MM.1S (cell line): ENCODE measurements at regions not wholly inside any gene's neighbourhood (a gene's known extent, or its start where the extent isn't known, plus 50 kb on each side); places are given as distances from the start of the nearest gene placed in this dataset.

ENCODE experiments used
- DNase-seq: peaks from one replicate; pipeline ENCODE4 v3.0.0-alpha.2; 2015
- H2AFZ ChIP-seq: fragments of 300-600 bp; sonication (generic); 2 replicates; pipeline ENCODE4 v1.6.0; 2016; ENCODE audit warnings: antibody characterized with exemption, low read length
- H3F3A ChIP-seq: fragments of 300-600 bp; sonication (generic); 2 replicates; pipeline ENCODE4 v1.6.1; 2016; ENCODE audit warnings: mild to moderate bottlenecking, antibody characterized with exemption, low read length, moderate library complexity, mixed read lengths; ENCODE audit not compliant: insufficient read depth
- H3K27ac ChIP-seq: fragments of 300-600 bp; sonication (generic); 2 replicates; pipeline ENCODE4 v1.5.1; 2016; ENCODE audit warnings: mild to moderate bottlenecking, low read length
- H3K27me3 ChIP-seq: fragments of 300-600 bp; sonication (generic); replicated peaks from 2 replicates; pipeline ENCODE4 v1.6.0; 2016; ENCODE audit warnings: low read length; ENCODE audit not compliant: insufficient read depth
- H3K36me3 ChIP-seq: fragments of 300-600 bp; sonication (generic); replicated peaks from 2 replicates; pipeline ENCODE4 v1.6.1; 2016; ENCODE audit warnings: mild to moderate bottlenecking, low read length, mixed read lengths; ENCODE audit not compliant: insufficient read depth
- H3K4me1 ChIP-seq: fragments of 300-600 bp; sonication (generic); 2 replicates; pipeline ENCODE4 v1.6.1; 2016; ENCODE audit warnings: low read length, mixed read lengths
- H3K4me2 ChIP-seq: fragments of 300-600 bp; sonication (generic); 2 replicates; pipeline ENCODE4 v1.6.0; 2016; ENCODE audit warnings: low read depth, low read length
- H3K4me3 ChIP-seq: fragments of 300-600 bp; sonication (generic); 2 replicates; pipeline ENCODE4 v1.5.1; 2016; ENCODE audit warnings: low read length, mixed read lengths
- H3K79me2 ChIP-seq: fragments of 300-600 bp; sonication (generic); 2 replicates; pipeline ENCODE4 v1.6.1; 2016; ENCODE audit warnings: mixed run types, low read length, mixed read lengths
- H3K9ac ChIP-seq: fragments of 300-600 bp; sonication (generic); 2 replicates; pipeline ENCODE4 v1.6.1; 2016; ENCODE audit warnings: low read length, mixed read lengths
- H3K9me2 ChIP-seq: fragments of 300-600 bp; sonication (generic); replicated peaks from 2 replicates; pipeline ENCODE4 v1.6.1; 2016; ENCODE audit warnings: mild to moderate bottlenecking, low read length, mixed read lengths; ENCODE audit not compliant: insufficient read depth
- H3K9me3 ChIP-seq: fragments of 300-600 bp; sonication (generic); replicated peaks from 2 replicates; pipeline ENCODE4 v1.6.1; 2016; ENCODE audit warnings: mild to moderate bottlenecking, low read length, mixed read lengths; ENCODE audit not compliant: insufficient read depth
- H4K20me1 ChIP-seq: fragments of 300-600 bp; sonication (generic); 2 replicates; pipeline ENCODE4 v1.6.1; 2016; ENCODE audit warnings: mild to moderate bottlenecking, low read length, moderate library complexity, mixed read lengths; ENCODE audit not compliant: insufficient read depth
- CTCF ChIP-seq: fragments of 300-600 bp; sonication (generic); IDR thresholded peaks from 2 replicates; pipeline ENCODE4 v1.5.1; 2016; ENCODE audit warnings: antibody characterized with exemption, low read length, mixed read lengths
- EZH2 ChIP-seq: fragments of 300-600 bp; sonication (generic); optimal IDR thresholded peaks from 2 replicates; pipeline ENCODE3; 2017; ENCODE audit warnings: low read depth, mild to moderate bottlenecking, antibody characterized with exemption, low read length, mixed read lengths
- EZH2phosphoT487 ChIP-seq: fragments of 300-600 bp; sonication (generic); IDR thresholded peaks from 2 replicates; pipeline ENCODE4 v1.6.1; 2018; ENCODE audit warnings: antibody characterized with exemption, low read length

GRCh38 chr5:161042443-161042842 is 190.4 kb upstream of the ATP10B start:
- no peaks in the 10 kb centered on the region for H3K36me3 ChIP-seq
- no peaks in the 10 kb centered on the region for H3K79me2 ChIP-seq
- H3K4me3 ChIP-seq, result no peak overlapping the region
- H3K9ac ChIP-seq, result no peak overlapping the region
- no peaks in the 10 kb centered on the region for H3K9me3 ChIP-seq
- no peak overlapping the region for H3K27ac ChIP-seq
- no peaks in the 10 kb centered on the region for H3K27me3 ChIP-seq
- no peaks in the 10 kb centered on the region for H3K4me1 ChIP-seq
- H3F3A ChIP-seq, result no peaks in the 10 kb centered on the region
- DNase-seq, result no peak
- no peak overlapping the region for H3K4me2 ChIP-seq
- no peak overlapping the region for H2AFZ ChIP-seq
- H3K9me2 ChIP-seq, result no peaks in the 10 kb centered on the region
- TF ChIP-seq EZH2, result no peak
- no peak for TF ChIP-seq CTCF
- TF ChIP-seq EZH2phosphoT487, result no peak
- H4K20me1 ChIP-seq, result no peaks in the 10 kb centered on the region

- Histone ChIP-seq H3F3A (no peaks in the 10 kb centered on the region), H3K79me2 (no peaks in the 10 kb centered on the region), H2AFZ (no peak overlapping the region), H3K4me1 (no peaks in the 10 kb centered on the region), H4K20me1 (no peaks in the 10 kb centered on the region), H3K4me3 (no peak overlapping the region), H3K36me3 (no peaks in the 10 kb centered on the region), H3K9me3 (no peaks in the 10 kb centered on the region), H3K9ac (no peak overlapping the region), H3K9me2 (no peaks in the 10 kb centered on the region), H3K27me3 (no peaks in the 10 kb centered on the region), H3K4me2 (no peak overlapping the region), H3K27ac (no peak overlapping the region)
- no peak for TF ChIP-seq EZH2
- TF ChIP-seq EZH2phosphoT487, result no peak
- TF ChIP-seq CTCF, result no peak
- DNase-seq, result no peak
Measured at GRCh38 chr5:161040818-161041217, 188.8 kb upstream of the ATP10B start.

- Histone ChIP-seq H3K36me3 (no peaks in the 10 kb centered on the region), H3K9me3 (no peaks in the 10 kb centered on the region), H3K4me1 (no peaks in the 10 kb centered on the region), H4K20me1 (no peaks in the 10 kb centered on the region), H3K4me2 (no peak overlapping the region), H3K27ac (no peak overlapping the region), H3K27me3 (no peaks in the 10 kb centered on the region), H3K4me3 (no peak overlapping the region), H3K9ac (no peak overlapping the region), H3K9me2 (no peaks in the 10 kb centered on the region), H2AFZ (no peak overlapping the region), H3K79me2 (no peaks in the 10 kb centered on the region), H3F3A (no peaks in the 10 kb centered on the region)
- TF ChIP-seq EZH2phosphoT487 (no peak), CTCF (no peak), EZH2 (no peak)
- DNase-seq, result no peak
Measured at GRCh38 chr5:161036296-161036695, 184.3 kb upstream of the ATP10B start.

- Histone ChIP-seq H4K20me1 (no peaks in the 10 kb centered on the region), H3K4me1 (no peaks in the 10 kb centered on the region), H3K9me2 (no peaks in the 10 kb centered on the region), H3K9me3 (no peaks in the 10 kb centered on the region), H3F3A (no peaks in the 10 kb centered on the region), H3K27ac (no peak overlapping the region), H3K36me3 (no peaks in the 10 kb centered on the region), H3K4me2 (no peak overlapping the region), H2AFZ (no peak overlapping the region), H3K4me3 (no peak overlapping the region), H3K9ac (no peak overlapping the region), H3K27me3 (no peaks in the 10 kb centered on the region), H3K79me2 (no peaks in the 10 kb centered on the region)
- TF ChIP-seq EZH2phosphoT487 (no peak), CTCF (no peak)
- no peak for DNase-seq
Measured at GRCh38 chr5:161034451-161034850, 182.4 kb upstream of the ATP10B start.
